GM12891 (cell line): ENCODE measurements at regions not wholly inside any gene's neighbourhood (a gene's known extent, or its start where the extent isn't known, plus 50 kb on each side); places are given as distances from the start of the nearest gene placed in this dataset.

Experiments
- PAX5 ChIP-seq: IDR thresholded peaks from 2 replicates; pipeline ENCODE4 v1.6.1; 2011; ENCODE audit warnings: low read length, moderate library complexity, mild to moderate bottlenecking; ENCODE audit not compliant: insufficient read depth, severe bottlenecking
- POLR2A ChIP-seq: IDR thresholded peaks from 2 replicates; pipeline ENCODE4 v1.6.1; 2011; ENCODE audit warnings: low read depth, low read length, control low read depth
- POLR2AphosphoS5 ChIP-seq: IDR thresholded peaks from 2 replicates; pipeline ENCODE4 v1.6.1; 2011; ENCODE audit warnings: low read depth, low read length, control low read depth
- POU2F2 ChIP-seq: IDR thresholded peaks from 2 replicates; pipeline ENCODE4 v1.6.1; 2011; ENCODE audit warnings: low read depth, mild to moderate bottlenecking, control low read depth, low read length, moderate library complexity
- TAF1 ChIP-seq: IDR thresholded peaks from 2 replicates; pipeline ENCODE4 v1.6.1; 2011; ENCODE audit warnings: low read depth, low read length, control low read depth

- TF ChIP-seq POLR2A (no peak), POLR2AphosphoS5 (no peak), TAF1 (no peak), POU2F2 (no peak), PAX5 (no peak)
Measured at GRCh38 chr15:96411056-96412031, 80.8 kb downstream of the NR2F2 start.
